HEK293 (cell line): ENCODE measurements at regions not wholly inside any gene's neighbourhood (a gene's known extent, or its start where the extent isn't known, plus 50 kb on each side); places are given as distances from the start of the nearest gene placed in this dataset.

Experiments
- CTCF ChIA-PET: fragments of 350-600 bp; formaldehyde crosslinking; extraction: SDS; loops from one replicate; lab custom pipeline; 2021; ENCODE audit warnings: antibody characterized with exemption; lab: Yijun Ruan, JAX
- POLR2A ChIA-PET: fragments of 300-600 bp; formaldehyde crosslinking; extraction: SDS; loops from one replicate; lab custom pipeline; 2020; ENCODE audit warnings: antibody characterized with exemption, inconsistent platforms; lab: Yijun Ruan, JAX
- H3K27ac ChIP-seq: fragments of 200-500 bp; sonication (Bioruptor generic); 2 replicates; pipeline ENCODE4 v1.5.1; 2014; ENCODE audit warnings: low read depth, low read length, control low read depth, inconsistent platforms; ENCODE audit errors: extremely low read depth
- H3K36me3 ChIP-seq, 2 experiments: fragments of 200-500 bp in 1 of 2; sonication (Bioruptor generic) in 1 of 2; 1 replicate in 1 of 2; 2 replicates in 1 of 2; pipeline ENCODE4 v1.5.1; 2014 to 2017; ENCODE audit warnings: inconsistent platforms in 2 of 2, low read length in 2 of 2; ENCODE audit not compliant: control insufficient read depth in 2 of 2, insufficient read depth in 1 of 2
- H3K4me1 ChIP-seq: fragments of 200-500 bp; sonication (Bioruptor generic); 2 replicates; pipeline ENCODE4 v1.5.1; 2014; ENCODE audit warnings: mild to moderate bottlenecking, low read length, inconsistent platforms; ENCODE audit not compliant: control insufficient read depth, insufficient read depth
- H3K4me3 ChIP-seq: 2 replicates; pipeline ENCODE4 v1.5.1; 2011; ENCODE audit warnings: low read depth, mild to moderate bottlenecking, control low read depth, low read length, moderate library complexity
- H3K9me3 ChIP-seq: fragments of 200-500 bp; sonication (Bioruptor generic); 2 replicates; pipeline ENCODE4 v1.5.1; 2014; ENCODE audit warnings: low read depth, low read length, inconsistent platforms; ENCODE audit not compliant: control insufficient read depth, insufficient read depth
- GFI1B ChIP-seq: fragments of 450-650 bp; formaldehyde crosslinking; IDR thresholded peaks from 2 replicates; pipeline ENCODE4 v1.5.1; 2016; ENCODE audit warnings: missing biosample characterization, missing genetic modification characterization
- GLI2 ChIP-seq: fragments of 450-650 bp; formaldehyde crosslinking; IDR thresholded peaks from 2 replicates; pipeline ENCODE4; 2017; ENCODE audit warnings: missing biosample characterization, missing genetic modification characterization, low read depth, borderline replicate concordance
- HOXD13 ChIP-seq: sonication (generic); formaldehyde crosslinking; IDR thresholded peaks from 2 replicates; pipeline ENCODE4 v1.8.0; 2022; ENCODE audit warnings: missing genetic modification reagents, borderline replicate concordance
- KLF16 ChIP-seq: fragments of 450-650 bp; formaldehyde crosslinking; IDR thresholded peaks from 2 replicates; pipeline ENCODE4 v1.5.1; 2017; ENCODE audit warnings: missing biosample characterization, missing genetic modification characterization
- KLF9 ChIP-seq: fragments of 450-650 bp; formaldehyde crosslinking; IDR thresholded peaks from 2 replicates; pipeline ENCODE4 v1.5.1; 2016; ENCODE audit warnings: missing biosample characterization, missing genetic modification characterization, low read depth
- SALL2 ChIP-seq: fragments of 450-650 bp; formaldehyde crosslinking; IDR thresholded peaks from 2 replicates; pipeline ENCODE4 v1.5.0; 2017; ENCODE audit warnings: missing biosample characterization, mild to moderate bottlenecking, missing genetic modification characterization, borderline replicate concordance
- SCRT1 ChIP-seq: fragments of 450-650 bp; formaldehyde crosslinking; IDR thresholded peaks from 2 replicates; pipeline ENCODE4 v1.5.1; 2016; ENCODE audit warnings: missing biosample characterization, missing genetic modification characterization, borderline replicate concordance
- ZFP3 ChIP-seq: fragments of 450-650 bp; formaldehyde crosslinking; IDR thresholded peaks from 2 replicates; pipeline ENCODE4 v1.5.1; 2016; ENCODE audit warnings: low read depth, missing biosample characterization, missing genetic modification characterization
- ZNF114 ChIP-seq: fragments of 450-650 bp; formaldehyde crosslinking; IDR thresholded peaks from 2 replicates; pipeline ENCODE4 v1.5.0; 2017; ENCODE audit warnings: missing biosample characterization, missing genetic modification characterization
- ZNF140 ChIP-seq: fragments of 450-650 bp; formaldehyde crosslinking; IDR thresholded peaks from 2 replicates; pipeline ENCODE4 v1.5.1; 2016; ENCODE audit warnings: missing biosample characterization, missing genetic modification characterization
- ZNF175 ChIP-seq: fragments of 450-650 bp; formaldehyde crosslinking; IDR thresholded peaks from 2 replicates; pipeline ENCODE4 v1.5.1; 2016; ENCODE audit warnings: missing biosample characterization, missing genetic modification characterization
- ZNF184 ChIP-seq: fragments of 450-650 bp; IDR thresholded peaks from 2 replicates; pipeline ENCODE4 v1.5.1; 2018; ENCODE audit warnings: missing biosample characterization, mild to moderate bottlenecking, missing genetic modification characterization
- ZNF239 ChIP-seq: fragments of 450-650 bp; formaldehyde crosslinking; IDR thresholded peaks from 2 replicates; pipeline ENCODE4 v1.5.1; 2016; ENCODE audit warnings: missing biosample characterization, missing genetic modification characterization
- ZNF324 ChIP-seq: fragments of 450-650 bp; formaldehyde crosslinking; IDR thresholded peaks from 2 replicates; pipeline ENCODE4 v1.5.1; 2016; ENCODE audit warnings: missing biosample characterization, missing genetic modification characterization
- ZNF350 ChIP-seq: fragments of 450-650 bp; formaldehyde crosslinking; IDR thresholded peaks from 2 replicates; pipeline ENCODE4 v1.5.0; 2017; ENCODE audit warnings: missing biosample characterization, mild to moderate bottlenecking, missing genetic modification characterization
- ZNF473 ChIP-seq: fragments of 450-650 bp; formaldehyde crosslinking; IDR thresholded peaks from 2 replicates; pipeline ENCODE4 v1.5.1; 2017; ENCODE audit warnings: missing biosample characterization, missing genetic modification characterization
- ZNF707 ChIP-seq: fragments of 450-650 bp; formaldehyde crosslinking; IDR thresholded peaks from 2 replicates; pipeline ENCODE4 v1.5.1; 2016; ENCODE audit warnings: missing biosample characterization, missing genetic modification characterization
- ZSCAN30 ChIP-seq: fragments of 450-650 bp; IDR thresholded peaks from 2 replicates; pipeline ENCODE4 v1.5.1; 2018; ENCODE audit warnings: missing biosample characterization, mild to moderate bottlenecking, missing genetic modification characterization, moderate library complexity
- ZXDB ChIP-seq: fragments of 450-650 bp; formaldehyde crosslinking; IDR thresholded peaks from 2 replicates; pipeline ENCODE4 v1.5.1; 2016; ENCODE audit warnings: missing biosample characterization, missing genetic modification characterization
- TF ChIP-seq, protein P1 (sequence below): fragments of 450-650 bp; formaldehyde crosslinking; IDR thresholded peaks from 2 replicates; pipeline ENCODE4 v1.5.1; 2016; ENCODE audit warnings: missing biosample characterization, missing genetic modification characterization
- TF ChIP-seq, protein P2 (sequence below): fragments of 450-650 bp; formaldehyde crosslinking; IDR thresholded peaks from 2 replicates; pipeline ENCODE4 v1.5.1; 2016; ENCODE audit warnings: missing biosample characterization, missing genetic modification characterization
- TF ChIP-seq, protein P3 (sequence below): fragments of 450-650 bp; formaldehyde crosslinking; IDR thresholded peaks from 2 replicates; pipeline ENCODE4 v1.5.1; 2016; ENCODE audit warnings: missing biosample characterization, missing genetic modification characterization

DNA sequence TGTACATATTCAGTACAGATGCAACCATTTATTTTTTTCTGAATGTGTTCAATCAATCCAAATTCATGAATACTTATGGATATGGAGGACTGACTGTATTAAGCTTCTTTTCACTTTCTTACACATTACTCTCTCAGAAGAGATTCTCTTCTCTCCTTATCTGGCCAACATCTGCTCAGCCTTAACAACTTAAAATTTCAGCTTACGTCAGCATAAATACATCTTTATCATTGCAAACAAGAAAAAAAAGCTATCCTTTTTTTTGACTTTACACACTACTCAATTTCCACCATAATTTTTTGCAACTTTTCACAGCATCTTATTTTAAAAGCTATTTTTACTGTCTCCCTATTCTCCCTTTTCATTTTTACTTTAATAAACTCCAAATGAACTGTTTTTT lies 80.9 kb upstream of the POT1 start (continued):
- no peak for TF ChIP-seq ZNF114

DNA sequence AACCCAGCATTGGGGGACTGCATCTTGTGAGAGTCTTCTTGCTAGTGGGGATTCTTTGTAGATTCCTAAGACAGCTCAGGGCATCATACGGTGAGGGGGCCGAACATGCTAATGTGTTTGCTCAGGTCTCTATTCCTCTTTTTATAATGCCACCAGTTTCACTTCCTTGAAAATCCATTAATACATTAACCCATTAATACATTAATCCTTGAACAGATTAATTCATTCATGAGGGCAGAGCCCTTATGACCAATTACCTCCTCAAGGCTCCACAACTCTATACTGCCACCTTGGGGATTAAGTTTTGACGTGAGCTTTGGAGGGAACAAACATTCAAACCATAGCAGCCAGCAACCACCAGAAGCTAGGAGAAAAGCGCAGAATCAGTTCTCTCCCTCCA lies 67.2 kb upstream of the POT1 start:
- ChIA-PET CTCF (no interaction called here), POLR2A (no interaction called here)
- H3K36me3 ChIP-seq = no peaks in the 10 kb centered on the region
- no peak for TF ChIP-seq SALL2 (tag by site-specific recombination)
- TF ChIP-seq KLF16 (tag by site-specific recombination) = no peak
- no peak for TF ChIP-seq HOXD13 (CRISPR knock-in tag)
- no peak for TF ChIP-seq KLF9
- no peak for TF ChIP-seq ZNF175 (tag by site-specific recombination)
- no peak for TF ChIP-seq SCRT1
- no peak for TF ChIP-seq ZNF239 (tag by site-specific recombination)
- H3K9me3 ChIP-seq = no peaks in the 10 kb centered on the region
- no peak overlapping the region for H3K4me3 ChIP-seq
- H3K4me1 ChIP-seq = no peaks in the 10 kb centered on the region
- no peak overlapping the region for H3K27ac ChIP-seq

DNA sequence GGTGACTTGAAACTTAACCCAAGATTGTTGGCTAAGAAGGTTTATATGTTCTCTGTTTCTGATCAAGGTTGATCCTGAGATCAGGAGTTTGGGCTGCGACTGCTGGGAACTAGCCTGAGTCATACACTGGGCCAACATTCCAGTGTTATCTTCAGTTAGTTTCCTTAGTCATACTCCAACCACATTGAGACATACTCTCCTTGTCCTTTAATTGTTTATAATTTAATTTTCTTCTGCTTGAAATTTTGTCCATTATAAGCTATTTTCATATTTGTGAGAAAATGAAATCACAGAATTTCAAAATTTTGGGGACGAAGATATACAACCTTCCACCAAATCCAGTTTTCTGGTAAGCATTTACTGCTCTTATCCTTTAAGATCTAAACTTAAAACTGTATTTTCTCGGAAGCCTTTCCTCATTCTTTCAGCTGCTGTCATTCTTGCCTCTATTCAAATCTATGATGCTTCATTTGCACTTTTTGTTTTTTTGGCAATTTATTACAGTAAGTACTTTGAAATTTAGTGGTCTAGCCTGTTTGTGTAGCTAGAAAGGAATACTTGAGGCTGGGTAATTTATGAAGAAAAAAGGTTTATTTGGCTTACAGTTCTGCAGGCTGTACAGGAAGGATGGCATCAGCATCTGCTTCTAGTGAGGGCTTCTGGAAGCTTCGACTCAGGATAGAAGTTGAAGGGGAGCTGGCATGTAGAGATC lies 63.4 kb upstream of the POT1 start:
- no peaks in the 10 kb centered on the region for H3K36me3 ChIP-seq
- H3K4me1 ChIP-seq = no peaks in the 10 kb centered on the region
- H3K9me3 ChIP-seq = no peaks in the 10 kb centered on the region
- TF ChIP-seq, protein P1, sequence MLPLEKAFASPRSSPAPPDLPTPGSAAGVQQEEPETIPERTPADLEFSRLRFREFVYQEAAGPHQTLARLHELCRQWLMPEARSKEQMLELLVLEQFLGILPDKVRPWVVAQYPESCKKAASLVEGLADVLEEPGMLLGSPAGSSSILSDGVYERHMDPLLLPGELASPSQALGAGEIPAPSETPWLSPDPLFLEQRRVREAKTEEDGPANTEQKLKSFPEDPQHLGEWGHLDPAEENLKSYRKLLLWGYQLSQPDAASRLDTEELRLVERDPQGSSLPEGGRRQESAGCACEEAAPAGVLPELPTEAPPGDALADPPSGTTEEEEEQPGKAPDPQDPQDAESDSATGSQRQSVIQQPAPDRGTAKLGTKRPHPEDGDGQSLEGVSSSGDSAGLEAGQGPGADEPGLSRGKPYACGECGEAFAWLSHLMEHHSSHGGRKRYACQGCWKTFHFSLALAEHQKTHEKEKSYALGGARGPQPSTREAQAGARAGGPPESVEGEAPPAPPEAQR (tag by site-specific recombination) = no peak
- TF ChIP-seq, protein P2, sequence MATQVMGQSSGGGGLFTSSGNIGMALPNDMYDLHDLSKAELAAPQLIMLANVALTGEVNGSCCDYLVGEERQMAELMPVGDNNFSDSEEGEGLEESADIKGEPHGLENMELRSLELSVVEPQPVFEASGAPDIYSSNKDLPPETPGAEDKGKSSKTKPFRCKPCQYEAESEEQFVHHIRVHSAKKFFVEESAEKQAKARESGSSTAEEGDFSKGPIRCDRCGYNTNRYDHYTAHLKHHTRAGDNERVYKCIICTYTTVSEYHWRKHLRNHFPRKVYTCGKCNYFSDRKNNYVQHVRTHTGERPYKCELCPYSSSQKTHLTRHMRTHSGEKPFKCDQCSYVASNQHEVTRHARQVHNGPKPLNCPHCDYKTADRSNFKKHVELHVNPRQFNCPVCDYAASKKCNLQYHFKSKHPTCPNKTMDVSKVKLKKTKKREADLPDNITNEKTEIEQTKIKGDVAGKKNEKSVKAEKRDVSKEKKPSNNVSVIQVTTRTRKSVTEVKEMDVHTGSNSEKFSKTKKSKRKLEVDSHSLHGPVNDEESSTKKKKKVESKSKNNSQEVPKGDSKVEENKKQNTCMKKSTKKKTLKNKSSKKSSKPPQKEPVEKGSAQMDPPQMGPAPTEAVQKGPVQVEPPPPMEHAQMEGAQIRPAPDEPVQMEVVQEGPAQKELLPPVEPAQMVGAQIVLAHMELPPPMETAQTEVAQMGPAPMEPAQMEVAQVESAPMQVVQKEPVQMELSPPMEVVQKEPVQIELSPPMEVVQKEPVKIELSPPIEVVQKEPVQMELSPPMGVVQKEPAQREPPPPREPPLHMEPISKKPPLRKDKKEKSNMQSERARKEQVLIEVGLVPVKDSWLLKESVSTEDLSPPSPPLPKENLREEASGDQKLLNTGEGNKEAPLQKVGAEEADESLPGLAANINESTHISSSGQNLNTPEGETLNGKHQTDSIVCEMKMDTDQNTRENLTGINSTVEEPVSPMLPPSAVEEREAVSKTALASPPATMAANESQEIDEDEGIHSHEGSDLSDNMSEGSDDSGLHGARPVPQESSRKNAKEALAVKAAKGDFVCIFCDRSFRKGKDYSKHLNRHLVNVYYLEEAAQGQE (tag by site-specific recombination) = no peak
- no peak for TF ChIP-seq ZNF140 (tag by site-specific recombination)
- no peak for TF ChIP-seq ZFP3 (tag by site-specific recombination)
- no peak for TF ChIP-seq ZNF707 (tag by site-specific recombination)
- TF ChIP-seq, protein P3, sequence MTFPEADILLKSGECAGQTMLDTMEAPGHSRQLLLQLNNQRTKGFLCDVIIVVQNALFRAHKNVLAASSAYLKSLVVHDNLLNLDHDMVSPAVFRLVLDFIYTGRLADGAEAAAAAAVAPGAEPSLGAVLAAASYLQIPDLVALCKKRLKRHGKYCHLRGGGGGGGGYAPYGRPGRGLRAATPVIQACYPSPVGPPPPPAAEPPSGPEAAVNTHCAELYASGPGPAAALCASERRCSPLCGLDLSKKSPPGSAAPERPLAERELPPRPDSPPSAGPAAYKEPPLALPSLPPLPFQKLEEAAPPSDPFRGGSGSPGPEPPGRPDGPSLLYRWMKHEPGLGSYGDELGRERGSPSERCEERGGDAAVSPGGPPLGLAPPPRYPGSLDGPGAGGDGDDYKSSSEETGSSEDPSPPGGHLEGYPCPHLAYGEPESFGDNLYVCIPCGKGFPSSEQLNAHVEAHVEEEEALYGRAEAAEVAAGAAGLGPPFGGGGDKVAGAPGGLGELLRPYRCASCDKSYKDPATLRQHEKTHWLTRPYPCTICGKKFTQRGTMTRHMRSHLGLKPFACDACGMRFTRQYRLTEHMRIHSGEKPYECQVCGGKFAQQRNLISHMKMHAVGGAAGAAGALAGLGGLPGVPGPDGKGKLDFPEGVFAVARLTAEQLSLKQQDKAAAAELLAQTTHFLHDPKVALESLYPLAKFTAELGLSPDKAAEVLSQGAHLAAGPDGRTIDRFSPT (tag by site-specific recombination) = no peak
- no peak for TF ChIP-seq ZNF350 (tag by site-specific recombination)
- TF ChIP-seq ZSCAN30 (tag by site-specific recombination) = no peak
- TF ChIP-seq ZNF473 (tag by site-specific recombination) = no peak
- TF ChIP-seq KLF16 (tag by site-specific recombination) = no peak
- no peak for TF ChIP-seq ZNF324
- TF ChIP-seq GFI1B (tag by site-specific recombination) = no peak
- TF ChIP-seq ZXDB = no peak
- TF ChIP-seq GLI2 (tag by site-specific recombination) = no peak
- TF ChIP-seq ZNF184 (tag by site-specific recombination) = no peak
- TF ChIP-seq, all 188 proteins: peak for 0
- POLR2A ChIA-PET = no interaction called here
- H3K4me3 ChIP-seq = no peak overlapping the region
- CTCF ChIA-PET = no interaction called here
- no peak overlapping the region for H3K27ac ChIP-seq
